HG03571 (cell line): ENCODE measurements at regions not wholly inside any gene's neighbourhood (a gene's known extent, or its start where the extent isn't known, plus 50 kb on each side); places are given as distances from the start of the nearest gene placed in this dataset.

Experiments
- ATAC-seq: cut with Tn5 transposase; IDR thresholded peaks from one replicate; pipeline ENCODE4 v1.9.1; 2021; ENCODE audit not compliant: unreplicated experiment

DNA sequence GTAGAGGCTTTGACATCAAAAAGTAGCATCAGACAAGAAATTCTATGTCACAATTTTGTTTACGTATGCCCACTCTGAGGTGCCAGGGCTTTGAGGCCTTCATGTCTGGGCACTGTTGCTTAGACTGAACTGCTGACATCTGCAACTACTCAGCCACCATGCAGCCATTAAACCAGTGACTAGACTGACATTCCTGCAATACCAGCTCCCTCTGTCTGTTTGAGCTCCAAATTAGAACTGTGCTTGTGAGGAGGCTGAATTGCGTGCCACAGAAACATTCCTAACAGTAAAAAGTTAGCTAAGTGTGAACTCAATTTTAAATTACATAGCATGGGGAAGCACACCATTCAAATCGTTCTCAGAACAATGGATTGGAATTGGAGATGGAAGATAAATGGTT is 163.2 kb downstream of the INSIG2 start:
- no peak for ATAC-seq

DNA sequence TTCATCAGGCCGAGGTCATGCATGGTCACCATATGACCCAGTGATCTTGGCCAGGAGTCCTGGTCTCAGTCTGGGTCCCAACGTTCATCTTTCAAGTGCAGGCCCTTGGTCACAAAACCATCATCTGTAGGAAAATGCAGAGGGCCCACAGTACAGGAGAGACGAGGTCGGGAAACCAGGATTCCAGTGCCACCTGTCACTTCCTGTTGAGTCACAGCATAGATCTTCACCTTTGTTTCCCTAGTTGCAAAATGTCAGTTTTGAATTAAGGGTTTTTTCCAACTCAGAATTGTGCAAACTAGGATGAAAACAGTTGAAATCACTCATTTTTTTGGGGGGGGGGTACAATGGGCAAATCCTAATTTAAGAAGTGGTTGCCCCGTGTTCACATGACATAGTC is 162.2 kb downstream of the INSIG2 start:
- ATAC-seq = no peak

DNA sequence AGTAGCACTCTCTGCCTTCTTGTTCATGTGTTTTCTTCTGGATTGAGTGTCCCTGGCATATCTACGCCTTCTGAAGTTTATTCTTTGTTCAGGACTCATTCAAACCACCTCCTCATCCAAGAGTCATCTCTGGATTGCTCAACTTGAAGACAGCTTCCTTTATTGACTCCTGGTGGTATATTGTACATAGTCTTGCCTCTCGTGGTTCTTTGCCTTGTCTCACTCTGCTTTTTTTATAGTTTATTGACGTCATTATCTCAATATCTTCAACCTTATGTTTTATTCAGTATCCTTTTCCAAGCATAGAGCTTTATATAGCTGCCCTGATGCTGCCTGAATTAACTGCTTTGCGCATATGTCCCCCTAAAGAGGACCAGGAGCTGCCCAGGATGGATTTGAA is 161.7 kb downstream of the INSIG2 start:
- no peak for ATAC-seq

DNA sequence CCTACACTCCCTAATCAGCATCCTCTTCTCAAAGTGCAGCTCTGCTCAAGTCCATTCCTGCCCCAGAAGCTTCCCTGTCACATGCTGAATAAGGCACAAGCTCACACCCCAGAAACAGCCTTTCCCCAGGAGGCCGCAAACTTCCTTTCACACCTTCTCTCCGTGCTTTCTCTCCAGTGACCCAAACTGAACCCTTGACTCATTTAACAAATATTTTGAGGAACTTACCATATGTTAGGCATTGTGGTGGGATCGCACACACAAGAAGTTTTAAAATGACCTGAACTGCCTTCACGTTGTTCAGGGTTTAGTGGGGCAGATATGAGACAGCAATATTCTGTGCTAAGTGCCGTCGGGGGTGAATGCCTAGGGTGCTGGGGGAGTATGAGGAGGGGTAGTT is 161.3 kb downstream of the INSIG2 start:
- ATAC-seq = peak; percentile 63

DNA sequence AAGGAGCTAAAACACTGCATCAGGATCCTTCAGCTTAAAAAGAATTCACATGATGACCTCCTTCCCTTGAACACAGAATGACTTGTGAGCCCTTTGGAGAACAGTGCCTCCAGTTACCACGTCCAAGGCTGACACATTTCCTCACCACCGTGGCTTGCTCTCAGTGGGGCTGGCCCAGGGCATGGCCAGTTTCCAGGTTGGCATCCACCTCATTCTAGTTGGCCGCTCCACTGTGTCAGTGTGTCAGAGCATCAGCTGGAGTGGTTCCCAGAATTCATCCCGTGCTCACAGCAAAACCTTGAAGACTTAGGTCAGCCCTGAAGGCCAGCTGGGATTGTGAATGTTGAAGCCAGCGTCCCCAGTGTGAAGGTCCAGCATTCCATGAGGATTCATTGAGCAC is 158.5 kb downstream of the INSIG2 start:
- no peak for ATAC-seq

DNA sequence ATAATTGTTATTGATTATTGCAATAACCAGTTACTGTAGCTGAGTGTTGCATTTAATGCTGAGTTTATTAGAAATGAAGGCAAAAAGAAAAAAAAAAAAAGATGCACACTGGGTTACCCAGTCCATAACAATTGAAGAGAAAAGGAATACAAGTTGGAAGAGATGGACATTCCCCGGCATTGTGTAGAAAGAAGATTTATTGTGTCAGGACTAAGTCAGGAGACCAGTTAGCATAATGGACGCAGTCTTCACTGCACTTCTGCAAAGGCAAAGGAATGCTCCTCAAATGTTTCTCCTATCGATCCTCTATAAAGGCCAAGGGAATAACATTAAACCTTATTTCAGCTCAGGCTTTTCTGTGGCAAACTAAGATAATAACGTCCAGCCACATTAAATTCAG is 157.8 kb downstream of the INSIG2 start:
- no peak for ATAC-seq

DNA sequence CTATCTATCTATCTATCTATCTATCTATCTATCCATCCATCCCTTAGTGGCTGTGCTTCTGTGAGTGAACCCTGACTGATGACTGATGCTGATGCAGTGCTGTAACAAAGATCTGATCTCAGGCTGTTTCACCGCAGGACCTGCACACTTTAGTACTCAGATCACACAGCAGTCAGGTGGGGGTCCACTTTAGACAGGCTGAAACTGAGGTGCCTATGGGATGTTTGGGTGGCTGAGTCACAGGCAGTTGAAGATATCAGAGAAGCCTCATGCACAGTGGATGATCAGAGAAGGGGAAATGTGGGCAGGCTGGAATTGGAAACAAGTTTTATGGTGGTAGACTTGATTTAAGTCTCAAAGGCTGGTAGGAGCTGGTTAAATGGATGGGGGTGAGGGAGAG is 156.4 kb downstream of the INSIG2 start:
- ATAC-seq = no peak

DNA sequence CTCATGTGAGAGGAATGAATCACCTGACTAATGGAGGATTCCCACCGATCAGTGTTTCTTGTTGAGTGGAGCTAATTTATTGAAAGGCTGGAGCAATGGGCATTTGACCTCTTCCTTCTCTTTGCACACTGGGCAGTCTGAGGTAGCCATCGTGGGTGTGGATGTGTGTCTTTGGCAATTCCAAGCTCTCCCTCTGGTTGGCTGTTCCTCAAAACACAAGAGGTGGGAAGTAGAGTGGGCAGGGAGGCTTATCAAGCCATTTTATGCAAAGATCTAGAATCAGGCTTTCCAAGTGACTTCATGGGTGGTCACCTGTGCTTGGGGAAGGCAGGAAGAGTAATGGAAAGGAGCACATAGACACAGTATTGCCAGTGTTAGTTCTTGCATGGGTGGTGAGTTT is 154.8 kb downstream of the INSIG2 start:
- no peak for ATAC-seq

DNA sequence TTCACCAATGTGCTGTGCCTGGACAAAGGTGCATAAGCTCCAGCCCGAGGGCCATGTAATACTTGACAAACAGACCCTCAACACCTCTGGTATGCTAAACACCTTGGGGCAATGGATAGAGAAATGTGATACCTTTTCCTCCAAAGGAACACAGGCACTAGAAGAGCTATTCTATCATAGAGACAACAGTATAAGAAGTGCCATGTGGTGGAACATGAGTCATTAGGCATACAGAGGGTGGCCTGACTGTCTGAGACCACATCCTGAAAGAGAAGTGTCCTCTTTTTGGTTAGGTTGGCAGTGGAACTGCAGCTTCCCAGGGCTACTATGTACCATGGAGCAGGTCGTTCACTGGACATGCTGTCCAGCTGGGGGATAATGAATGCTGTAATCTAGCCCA is 153.9 kb downstream of the INSIG2 start:
- peak; percentile 55 for ATAC-seq

DNA sequence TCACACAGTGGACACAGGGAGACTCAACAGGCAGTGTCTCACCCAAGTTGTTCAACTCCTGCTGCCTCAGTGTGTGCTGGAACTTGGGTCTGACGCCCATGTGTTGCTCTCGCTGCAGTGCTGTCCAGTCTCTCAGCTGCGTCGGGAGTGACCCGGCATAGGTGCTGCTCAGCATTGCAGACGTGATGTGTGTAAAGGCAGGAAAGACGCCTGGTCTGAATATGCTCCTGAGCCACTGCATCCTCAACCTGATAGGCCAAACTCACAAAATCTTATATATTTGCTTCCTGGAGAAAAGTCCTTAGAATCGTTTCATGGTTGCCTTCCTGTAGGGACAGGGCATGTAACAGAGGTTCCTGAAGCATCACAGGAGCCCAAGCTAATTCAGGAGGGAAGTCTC is 152.9 kb downstream of the INSIG2 start:
- ATAC-seq = no peak

DNA sequence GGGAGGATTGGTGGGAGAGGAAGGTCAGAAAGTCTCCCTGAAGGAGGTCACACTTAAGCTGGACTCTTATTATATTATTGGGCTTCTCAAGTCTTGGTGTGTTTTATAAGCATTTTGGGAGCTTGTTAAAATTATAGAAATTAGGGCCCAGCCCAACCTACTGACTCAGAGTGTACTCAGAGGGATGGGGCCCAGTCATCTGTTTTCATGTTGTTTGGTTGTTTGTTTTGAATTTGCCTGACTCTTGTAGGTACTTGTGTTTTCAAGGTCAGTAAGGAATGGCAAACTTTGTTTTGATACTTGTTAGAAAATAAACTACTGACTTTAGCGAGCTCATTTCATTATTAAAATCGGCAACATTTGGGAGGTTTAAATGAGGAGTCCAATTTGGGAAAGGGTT is 152.0 kb downstream of the INSIG2 start:
- no peak for ATAC-seq

DNA sequence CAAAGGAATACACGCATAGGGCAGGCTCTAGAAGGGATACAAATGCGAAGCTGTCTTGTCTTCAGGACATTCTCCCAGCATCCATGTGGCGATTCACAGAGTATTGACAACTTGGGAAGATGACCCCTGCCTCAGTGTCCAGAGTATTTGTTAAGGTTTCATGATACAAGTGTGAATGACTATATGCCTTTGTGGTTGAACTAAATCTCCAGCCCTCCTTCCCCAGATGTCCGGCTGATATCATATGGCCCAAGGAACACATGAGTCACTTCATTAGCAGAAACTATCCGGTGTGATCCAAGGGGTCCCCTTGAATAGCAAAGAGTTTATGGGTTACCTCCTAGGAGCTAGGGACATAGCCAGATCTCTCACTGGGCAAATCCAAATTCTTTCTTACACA is 151.0 kb downstream of the INSIG2 start:
- no peak for ATAC-seq

DNA sequence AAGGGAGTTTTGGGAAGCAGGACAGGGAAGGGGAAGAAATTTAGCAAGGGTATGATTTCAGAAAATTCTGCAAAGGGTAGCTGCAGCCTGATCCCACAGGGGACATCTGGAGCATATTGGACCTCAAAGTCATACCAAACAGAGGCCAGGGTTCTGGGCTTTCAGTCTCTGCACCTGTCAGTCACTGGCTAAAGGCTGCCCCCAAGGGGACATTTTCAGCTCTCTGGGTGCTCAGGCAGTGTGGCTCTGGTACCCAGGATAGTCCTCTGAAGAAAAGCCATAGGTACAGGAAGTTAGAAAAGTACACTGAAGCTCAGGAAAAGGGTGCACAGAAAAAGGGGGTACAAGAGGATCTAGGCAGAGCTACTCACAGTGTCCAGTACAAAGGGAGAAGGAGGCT is 149.2 kb downstream of the INSIG2 start:
- ATAC-seq = no peak

DNA sequence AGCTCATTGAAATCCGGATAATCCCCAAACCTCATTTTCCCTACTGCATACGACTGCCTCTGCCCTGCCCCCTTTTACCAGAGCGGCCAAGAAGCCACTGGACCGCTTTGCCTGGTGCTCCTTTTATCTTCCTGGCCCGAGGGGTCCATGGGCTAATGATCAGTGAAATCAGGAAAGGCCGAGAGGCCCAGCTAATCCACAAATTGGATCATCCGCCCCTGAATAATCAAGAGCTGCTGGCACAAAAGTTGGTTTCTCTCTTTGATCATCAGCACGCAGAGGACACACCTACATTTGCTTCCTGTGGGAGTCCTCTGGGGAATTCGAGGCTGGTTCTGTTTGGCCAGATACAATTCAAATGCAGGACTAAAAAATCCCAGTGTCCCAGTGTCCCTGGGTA is 144.5 kb downstream of the INSIG2 start:
- no peak for ATAC-seq

DNA sequence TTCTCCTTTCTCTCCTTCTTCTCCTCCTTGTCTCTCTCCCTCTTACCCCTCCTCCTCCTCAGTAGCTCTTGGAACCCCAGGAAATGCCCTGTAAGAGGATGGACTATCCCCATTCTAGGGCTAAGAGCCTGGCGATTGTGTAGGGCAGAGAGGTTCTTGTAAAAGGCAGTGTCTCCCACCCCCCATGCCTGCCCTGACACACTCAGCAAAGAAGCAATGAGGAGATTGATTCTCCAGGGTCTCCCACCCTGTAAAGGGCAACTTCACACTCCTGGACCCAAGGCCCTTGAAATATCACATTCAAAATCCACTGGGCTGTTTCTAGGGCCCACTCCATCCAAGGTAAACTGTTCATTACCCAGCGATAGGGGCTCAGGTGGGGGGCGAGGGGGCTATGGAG is 144.1 kb downstream of the INSIG2 start:
- ATAC-seq = no peak

DNA sequence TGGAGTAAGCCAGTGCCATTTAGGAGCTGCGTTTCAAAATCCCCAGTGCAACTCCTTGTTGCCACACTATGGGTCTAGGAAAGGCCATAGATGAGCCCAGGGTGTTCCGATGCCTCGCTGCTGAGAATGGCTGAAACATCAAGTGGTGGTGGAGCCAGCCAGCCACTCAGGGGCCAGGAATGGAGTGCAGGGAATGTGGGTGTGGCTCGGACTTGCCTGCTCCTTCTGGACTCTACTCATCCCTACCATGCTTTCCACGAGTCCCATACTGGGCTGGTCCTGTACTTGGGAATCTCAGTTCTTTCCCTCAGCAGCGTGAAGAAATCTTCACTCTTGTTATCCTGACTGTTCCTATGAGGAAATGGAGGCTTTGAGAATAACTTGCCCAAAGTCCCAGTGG is 143.5 kb downstream of the INSIG2 start:
- ATAC-seq = no peak

DNA sequence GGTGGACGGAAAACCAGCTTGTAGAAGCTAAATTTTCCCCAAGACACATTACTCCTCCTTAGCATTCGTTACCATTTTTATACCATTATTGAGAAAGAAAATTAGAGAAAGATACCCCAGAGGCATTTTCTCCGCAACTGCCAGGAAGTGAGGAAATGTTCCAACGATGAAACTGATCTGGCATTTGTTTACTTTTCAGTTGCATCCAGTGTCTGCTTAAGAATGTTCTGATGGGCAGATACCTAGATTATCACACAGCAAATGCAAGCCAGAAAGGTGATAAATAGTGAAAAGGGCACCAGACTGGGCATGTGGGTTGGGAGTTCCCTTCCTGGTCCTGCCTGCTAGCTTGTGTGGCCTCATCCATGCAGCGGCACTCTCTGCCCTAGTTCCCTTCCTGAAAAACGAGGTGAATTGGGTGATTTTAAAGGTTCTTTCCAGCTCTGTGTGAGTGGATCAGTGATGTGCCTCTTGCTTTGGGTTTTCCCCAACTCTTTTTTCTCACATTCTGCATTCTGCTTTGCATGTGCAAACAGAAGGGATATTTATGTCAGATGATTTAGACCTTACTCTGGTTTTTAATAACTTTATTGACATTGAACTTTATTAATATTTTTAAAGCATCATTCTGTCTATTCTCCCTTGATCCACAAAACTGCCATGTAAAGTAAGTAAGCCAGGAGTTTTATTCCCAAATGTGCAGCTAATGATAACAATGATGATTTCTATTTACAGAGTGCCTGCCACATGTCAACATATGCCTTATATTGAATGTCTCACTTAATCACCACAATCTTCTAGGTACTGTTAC is 139.6 kb downstream of the INSIG2 start:
- no peak for ATAC-seq

DNA sequence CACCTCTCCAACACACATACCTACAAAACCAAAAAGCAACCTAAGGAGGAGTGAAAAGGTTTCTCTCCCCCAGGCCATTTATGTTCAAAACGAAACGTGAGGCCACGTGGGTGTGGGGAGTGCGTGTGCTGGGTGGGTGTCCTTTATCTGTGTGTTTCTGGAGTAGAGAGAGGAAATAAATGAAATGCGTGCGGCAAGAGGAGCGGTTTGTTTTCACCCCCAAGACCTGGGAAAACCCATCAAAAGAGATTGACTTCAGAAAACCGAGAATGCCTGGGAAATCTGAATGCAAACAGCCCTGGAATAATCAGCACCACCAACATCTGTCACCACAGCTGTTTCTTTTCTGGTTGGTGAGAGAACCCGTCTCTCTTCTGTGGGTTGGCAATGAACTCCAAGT is 137.4 kb downstream of the INSIG2 start:
- no peak for ATAC-seq

DNA sequence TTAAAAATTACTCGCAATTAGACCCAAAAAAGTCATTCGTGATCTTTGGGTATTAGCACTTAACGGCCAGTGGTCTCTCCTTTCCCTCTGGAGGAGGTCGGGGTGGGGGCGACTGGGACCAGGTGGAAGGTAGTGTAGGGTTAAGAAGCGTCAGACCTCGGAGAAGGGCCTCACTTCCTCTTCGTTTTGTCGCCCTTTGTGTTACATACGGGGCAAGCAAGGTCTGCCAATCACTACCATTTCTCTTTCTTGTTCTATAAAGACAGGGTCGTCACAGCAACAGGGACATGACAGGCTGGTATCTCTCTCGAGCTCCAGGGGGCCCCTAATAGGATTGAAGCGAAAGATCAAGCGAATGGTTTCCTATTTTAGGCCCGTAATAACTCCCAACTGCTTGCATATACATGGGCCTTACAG is 136.6 kb downstream of the INSIG2 start:
- ATAC-seq = no peak

DNA sequence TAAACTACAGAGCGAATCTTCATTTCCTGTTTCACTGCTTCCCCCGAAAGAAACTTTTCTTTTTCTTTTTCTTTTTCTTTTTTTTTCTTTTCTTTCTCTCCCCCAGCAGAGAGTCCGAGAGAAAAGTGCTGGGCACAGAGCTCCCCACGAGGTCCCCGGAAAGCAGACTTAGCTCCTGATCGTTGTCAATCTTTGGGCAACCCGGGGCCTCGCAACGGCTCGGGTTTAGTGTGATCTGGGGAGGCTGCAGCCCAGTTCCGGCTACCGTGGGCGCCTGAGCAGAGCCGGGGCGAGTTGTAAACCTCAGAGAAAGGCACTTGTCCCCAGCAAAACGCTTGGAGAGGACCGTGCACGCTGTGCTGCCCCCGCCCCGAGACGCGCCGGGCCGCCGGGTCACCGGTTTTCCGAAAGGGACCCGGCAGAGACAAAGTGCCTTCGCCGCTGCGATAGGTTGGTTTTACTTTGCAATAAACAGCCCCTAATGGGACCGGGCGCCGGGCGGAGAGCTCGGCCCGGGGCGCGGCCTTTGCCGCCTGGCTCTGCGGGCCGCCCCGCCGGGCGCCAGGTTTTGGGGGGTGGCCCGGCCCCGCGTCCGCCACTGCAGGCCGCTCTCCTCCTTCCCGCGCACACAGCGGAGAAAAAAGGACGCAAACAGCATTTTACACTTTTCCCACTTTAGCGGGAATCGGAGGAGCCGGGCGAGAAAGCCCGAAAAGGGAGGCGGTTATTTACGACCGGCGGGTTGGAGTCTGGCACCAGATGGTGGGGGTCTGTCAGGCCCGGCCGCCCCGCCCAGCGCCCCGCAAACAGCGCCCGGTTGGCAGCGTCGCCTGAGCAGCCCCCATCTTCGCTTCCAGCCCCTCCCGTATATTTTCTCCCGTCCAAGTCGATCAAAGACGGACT is 136.0 kb downstream of the INSIG2 start:
- peak; percentile 69 for ATAC-seq

DNA sequence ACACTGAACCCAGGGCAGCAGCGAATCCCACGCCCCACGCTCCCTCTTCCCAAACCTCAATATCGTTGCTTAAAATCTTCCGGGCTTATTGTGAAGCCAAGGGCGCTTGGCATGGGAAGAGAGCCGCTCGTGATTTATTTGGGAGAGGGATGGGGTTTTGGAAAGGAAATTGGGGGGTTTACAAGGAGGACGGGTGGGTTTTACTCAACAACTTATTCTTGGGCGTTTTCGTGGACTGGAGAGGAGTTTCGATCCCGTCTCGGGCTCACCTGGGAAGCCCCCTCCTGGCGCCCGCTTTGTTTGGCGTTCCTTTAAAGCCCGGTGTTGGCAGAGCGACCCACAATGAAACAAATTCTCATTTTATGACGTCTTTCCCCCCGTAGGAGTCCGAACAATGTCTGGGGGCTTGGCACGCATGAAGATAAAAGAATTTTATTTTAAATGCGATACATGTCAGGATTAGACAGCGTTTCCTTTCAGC is 135.3 kb downstream of the INSIG2 start:
- ATAC-seq = peak; percentile 20
